Esophagus squamous epithelium (tissue), 5 donors: ENCODE measurements at regions not wholly inside any gene's neighbourhood (a gene's known extent, or its start where the extent isn't known, plus 50 kb on each side); places are given as distances from the start of the nearest gene placed in this dataset.

Experiments used
- DNase-seq: peaks from one replicate; lab custom pipeline; 2025; lab: John Stamatoyannopoulos, UW
- H3K27ac ChIP-seq, 4 donors: fragments of 200-600 bp; sonication (generic); one replicate each; pipeline ENCODE4 v1.5.1; 2016 to 2019; ENCODE audit warnings: mild to moderate bottlenecking in 1 of 4
- H3K27me3 ChIP-seq, 4 donors: fragments of 200-600 bp; sonication (generic); 1 replicate in 3 of 4; 2 replicates in 1 of 4; pipeline versions ENCODE4 v1.5.1 to v1.6.0; 2017 to 2021; ENCODE audit warnings: antibody characterized with exemption in 1 of 4
- H3K36me3 ChIP-seq, 3 donors: fragments of 200-600 bp; sonication (generic); one replicate each; pipeline ENCODE4 v1.5.1; 2016 to 2019
- H3K4me1 ChIP-seq, 3 donors: fragments of 200-600 bp; sonication (generic); one replicate each; pipeline ENCODE4 v1.5.1; 2017 to 2019
- H3K4me3 ChIP-seq, 4 donors: fragments of 200-600 bp; sonication (generic); 1 replicate in 3 of 4; 2 replicates in 1 of 4; pipeline ENCODE4 v1.5.1; 2016 to 2019; ENCODE audit warnings: mild to moderate bottlenecking in 2 of 4, moderate library complexity in 1 of 4
- H3K9me3 ChIP-seq, 3 donors: fragments of 200-600 bp; sonication (generic); one replicate each; pipeline ENCODE4 v1.5.1; 2016 to 2019
- CTCF ChIP-seq, 6 experiments: fragments of 450-650 bp in 4 of 6; fragments of 200-600 bp in 2 of 6; sonication (generic) in 2 of 6; IDR thresholded peaks; one replicate each; pipeline ENCODE4 v1.5.1; 2016 to 2019; ENCODE audit warnings: antibody characterized with exemption in 6 of 6, mild to moderate bottlenecking in 4 of 6, moderate library complexity in 4 of 6
- POLR2A ChIP-seq, 4 donors: fragments of 450-650 bp; IDR thresholded peaks; one replicate each; pipeline ENCODE4 v1.6.1; 2017; ENCODE audit warnings: antibody characterized with exemption in 4 of 4, mild to moderate bottlenecking in 4 of 4, moderate library complexity in 3 of 4
- WGBS, 2 donors: methylation state at CpG; one replicate each; pipeline ENCODE4 v1.1.5; 2018; 5-methylcytosine and 5-hydroxymethylcytosine counted together
- intact Hi-C: fragments of 100-400 bp; cut with DNase I; formaldehyde crosslinking; loops from one replicate; pipeline ENCODE4 v1.15.0; 2022
- donor health status: DM: yes; HTN: yes; CAD: no.

GRCh38 chr5:106174903-106175302 is 1495.8 kb downstream of the EFNA5 start:
- Histone ChIP-seq H3K4me1 (no peaks in the 10 kb centered on the region), H3K36me3 (no peaks in the 10 kb centered on the region), H3K9me3 (no peaks in the 10 kb centered on the region), H3K4me3 (no peak overlapping the region), H3K27ac (no peak overlapping the region), H3K27me3 (no peaks in the 10 kb centered on the region)
- no peak for DNase-seq
- WGBS, 2 donors = 56 to 67% methylated on average over 3 of the region's 3 CpGs
- TF ChIP-seq CTCF (IDR thresholded peaks at IDR 0.05) = no peak
- no peak for TF ChIP-seq POLR2A (IDR thresholded peaks at IDR 0.05)
- intact Hi-C loops = no loop called here

GRCh38 chr5:106172681-106173532 is 1497.8 kb downstream of the EFNA5 start:
- TF ChIP-seq CTCF (IDR thresholded peaks at IDR 0.05) (no peak), POLR2A (IDR thresholded peaks at IDR 0.05) (no peak)
- H3K27ac ChIP-seq = no peak overlapping the region
- H3K4me3 ChIP-seq = no peak overlapping the region
- 74 to 76% methylated on average over 7 of the region's 7 CpGs for WGBS, 2 donors
- no peaks in the 10 kb centered on the region for H3K36me3 ChIP-seq
- no peaks in the 10 kb centered on the region for H3K27me3 ChIP-seq
- H3K9me3 ChIP-seq = no peaks in the 10 kb centered on the region
- H3K4me1 ChIP-seq = no peaks in the 10 kb centered on the region
- no peak for DNase-seq
- intact Hi-C loops = no loop called here

- no peak overlapping the region for H3K4me3 ChIP-seq
- no peaks in the 10 kb centered on the region for H3K4me1 ChIP-seq
- 83 to 91% methylated on average over 2 of the region's 2 CpGs for WGBS, 2 donors
- H3K27ac ChIP-seq = no peak overlapping the region
- intact Hi-C loops = no loop called here
- no peak for DNase-seq
- TF ChIP-seq CTCF (IDR thresholded peaks at IDR 0.05) (no peak), POLR2A (IDR thresholded peaks at IDR 0.05) (no peak)
- H3K36me3 ChIP-seq = no peaks in the 10 kb centered on the region
- no peaks in the 10 kb centered on the region for H3K9me3 ChIP-seq
- no peaks in the 10 kb centered on the region for H3K27me3 ChIP-seq
Observed at GRCh38 chr5:106171708-106172107, 1499.0 kb downstream of the EFNA5 start.

GRCh38 chr5:106171132-106171531 is 1499.6 kb downstream of the EFNA5 start:
- H3K4me3 ChIP-seq = no peak overlapping the region
- H3K27ac ChIP-seq = no peak overlapping the region
- H3K36me3 ChIP-seq = no peaks in the 10 kb centered on the region
- intact Hi-C loops = no loop called here
- TF ChIP-seq CTCF (IDR thresholded peaks at IDR 0.05) (no peak), POLR2A (IDR thresholded peaks at IDR 0.05) (no peak)
- no peaks in the 10 kb centered on the region for H3K27me3 ChIP-seq
- no peaks in the 10 kb centered on the region for H3K4me1 ChIP-seq
- no peaks in the 10 kb centered on the region for H3K9me3 ChIP-seq
- no peak for DNase-seq

- 91 to 100% methylated on average over 1 of the region's 1 CpG for WGBS, 2 donors
- H3K4me1 ChIP-seq = no peaks in the 10 kb centered on the region
- H3K4me3 ChIP-seq = no peak overlapping the region
- no peaks in the 10 kb centered on the region for H3K9me3 ChIP-seq
- H3K36me3 ChIP-seq = no peaks in the 10 kb centered on the region
- intact Hi-C loops = no loop called here
- TF ChIP-seq POLR2A (IDR thresholded peaks at IDR 0.05) (no peak), CTCF (IDR thresholded peaks at IDR 0.05) (no peak)
- DNase-seq = no peak
- no peak overlapping the region for H3K27ac ChIP-seq
- H3K27me3 ChIP-seq = no peaks in the 10 kb centered on the region
Observed at GRCh38 chr5:106167766-106168165, 1503.0 kb downstream of the EFNA5 start.
